Adrenal gland (tissue), 9 donors: ENCODE measurements at regions not wholly inside any gene's neighbourhood (a gene's known extent, or its start where the extent isn't known, plus 50 kb on each side); places are given as distances from the start of the nearest gene placed in this dataset.

ENCODE experiments used
- DNase-seq, 7 donors: peaks; one replicate each; pipeline ENCODE4 v3.0.0-alpha.2; 2019 to 2020
- H3K27ac ChIP-seq, 5 donors: fragments of 200-600 bp; sonication (generic) in 4 of 5; 1 replicate in 3 of 5; 2 replicates in 2 of 5; pipeline versions ENCODE4 v1.5.1 to v1.8.0; 2016 to 2020; ENCODE audit warnings: mild to moderate bottlenecking in 1 of 5
- H3K27me3 ChIP-seq: fragments of 200-600 bp; 2 replicates; pipeline ENCODE4 v1.8.0; 2021
- H3K36me3 ChIP-seq, 2 donors: fragments of 200-600 bp; replicated peaks in 1 of 2; 1 replicate in 1 of 2; 2 replicates in 1 of 2; pipeline versions ENCODE4 v1.5.1 to v1.8.0; 2018 to 2022
- H3K4me1 ChIP-seq, 2 donors: fragments of 200-600 bp; replicated peaks in 1 of 2; 1 replicate in 1 of 2; 2 replicates in 1 of 2; pipeline versions ENCODE4 v1.5.1 to v1.8.0; 2018 to 2021
- H3K4me3 ChIP-seq, 4 donors: fragments of 200-600 bp; sonication (generic) in 3 of 4; one replicate each; pipeline ENCODE4 v1.5.1; 2016 to 2018
- H3K9me3 ChIP-seq, 3 donors: fragments of 200-600 bp; sonication (generic) in 1 of 3; replicated peaks in 1 of 3; 1 replicate in 2 of 3; 2 replicates in 1 of 3; pipeline versions ENCODE4 v1.5.1 to v1.8.0; 2016 to 2021
- POLR2A ChIP-seq, 2 donors: fragments of 450-650 bp; IDR thresholded peaks; one replicate each; pipeline ENCODE4 v1.6.1; 2017; ENCODE audit warnings: antibody characterized with exemption in 2 of 2, mild to moderate bottlenecking in 2 of 2, moderate library complexity in 1 of 2
- WGBS, 4 donors: extraction: QIAGEN DNeasy Blood & Tissue Kit in 2 of 4; methylation state at CpG; one replicate each; pipeline versions ENCODE4 v1.1.5 to v1.1.7; 2013 to 2017; 5-methylcytosine and 5-hydroxymethylcytosine counted together
- intact Hi-C, 2 donors: fragments of 100-400 bp; cut with DNase I; formaldehyde crosslinking; loops; one replicate each; pipeline versions ENCODE4 v1.14.1 to v1.15.0; 2022 to 2023
- TF ChIP-seq, protein P1 (sequence below), 6 experiments: fragments of 450-650 bp in 4 of 6; fragments of 200-600 bp in 2 of 6; sonication (generic) in 1 of 6; IDR thresholded peaks; 1 replicate in 5 of 6; 2 replicates in 1 of 6; pipeline versions ENCODE4 v1.5.1 to v1.8.0; 2016 to 2021; ENCODE audit warnings: antibody characterized with exemption in 6 of 6, mild to moderate bottlenecking in 2 of 6, moderate library complexity in 1 of 6
- donor health status: healthy with polysubstance abuse.
- donor health status: Bipolar disorder and iron deficiency.
- donor health status: DM: yes; HTN: yes; CAD: no.
- donor health status: DM: no; HTN: no; CAD: no.
- donor health status: DM: no; HTN: no; CAD: no.

DNA sequence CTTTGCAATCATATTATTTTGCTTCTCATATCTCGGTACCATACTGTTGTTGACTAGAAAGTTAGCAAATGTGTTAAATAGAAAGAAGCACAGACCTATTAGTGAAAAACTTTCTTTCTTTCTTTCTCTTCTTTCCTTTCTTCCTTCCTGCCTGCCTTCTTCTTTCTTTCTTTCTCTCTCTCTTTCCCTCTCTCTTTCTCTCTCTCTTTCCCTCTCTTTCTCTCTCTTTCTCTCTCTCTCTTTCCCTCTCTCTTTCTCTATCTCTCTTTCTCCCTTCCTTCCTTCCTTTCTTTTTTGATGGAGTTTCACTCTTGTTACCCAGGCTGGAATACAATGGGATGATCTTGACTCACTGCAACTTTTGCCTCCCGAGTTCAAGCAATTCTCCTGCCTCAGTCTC lies 1160.6 kb downstream of the GATA3 start:
- H3K27ac ChIP-seq = no peak overlapping the region
- H3K27me3 ChIP-seq = no peaks in the 10 kb centered on the region
- WGBS, 4 donors = 78 to 88% (median 79%) methylated on average over 2 of the region's 2 CpGs
- TF ChIP-seq, protein P1, sequence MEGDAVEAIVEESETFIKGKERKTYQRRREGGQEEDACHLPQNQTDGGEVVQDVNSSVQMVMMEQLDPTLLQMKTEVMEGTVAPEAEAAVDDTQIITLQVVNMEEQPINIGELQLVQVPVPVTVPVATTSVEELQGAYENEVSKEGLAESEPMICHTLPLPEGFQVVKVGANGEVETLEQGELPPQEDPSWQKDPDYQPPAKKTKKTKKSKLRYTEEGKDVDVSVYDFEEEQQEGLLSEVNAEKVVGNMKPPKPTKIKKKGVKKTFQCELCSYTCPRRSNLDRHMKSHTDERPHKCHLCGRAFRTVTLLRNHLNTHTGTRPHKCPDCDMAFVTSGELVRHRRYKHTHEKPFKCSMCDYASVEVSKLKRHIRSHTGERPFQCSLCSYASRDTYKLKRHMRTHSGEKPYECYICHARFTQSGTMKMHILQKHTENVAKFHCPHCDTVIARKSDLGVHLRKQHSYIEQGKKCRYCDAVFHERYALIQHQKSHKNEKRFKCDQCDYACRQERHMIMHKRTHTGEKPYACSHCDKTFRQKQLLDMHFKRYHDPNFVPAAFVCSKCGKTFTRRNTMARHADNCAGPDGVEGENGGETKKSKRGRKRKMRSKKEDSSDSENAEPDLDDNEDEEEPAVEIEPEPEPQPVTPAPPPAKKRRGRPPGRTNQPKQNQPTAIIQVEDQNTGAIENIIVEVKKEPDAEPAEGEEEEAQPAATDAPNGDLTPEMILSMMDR (IDR thresholded peaks at IDR 0.05) = no peak
- no peak for TF ChIP-seq POLR2A (IDR thresholded peaks at IDR 0.05)
- H3K9me3 ChIP-seq = no peaks in the 10 kb centered on the region
- intact Hi-C loops = loop anchor here in 1 of 2 donors (10.0 kb wide), 1 partner anchor 1350 kb away; no protein-coding TSS in a partner anchor
- DNase-seq = no peak
- no peaks in the 10 kb centered on the region for H3K36me3 ChIP-seq
- H3K4me1 ChIP-seq = no peaks in the 10 kb centered on the region
- no peak overlapping the region for H3K4me3 ChIP-seq

GRCh38 chr10:9219860-9220259 lies 1165.4 kb downstream of the GATA3 start:
- H3K4me3 ChIP-seq = no peak overlapping the region
- intact Hi-C loops = loop anchor here in 1 of 2 donors (10.0 kb wide), 1 partner anchor 1355 kb away; no protein-coding TSS in a partner anchor
- no peaks in the 10 kb centered on the region for H3K9me3 ChIP-seq
- H3K4me1 ChIP-seq = no peaks in the 10 kb centered on the region
- DNase-seq = no peak
- no peaks in the 10 kb centered on the region for H3K36me3 ChIP-seq
- 50 to 69% (median 57%) methylated on average over 4 of the region's 4 CpGs for WGBS, 4 donors
- H3K27me3 ChIP-seq = no peaks in the 10 kb centered on the region
- TF ChIP-seq, protein P1 (IDR thresholded peaks at IDR 0.05) = no peak
- no peak for TF ChIP-seq POLR2A (IDR thresholded peaks at IDR 0.05)
- H3K27ac ChIP-seq = no peak overlapping the region

- WGBS, 4 donors = 82 to 95% (median 90%) methylated on average over 3 of the region's 3 CpGs
- Histone ChIP-seq H3K4me3 (no peak overlapping the region), H3K4me1 (no peaks in the 10 kb centered on the region), H3K36me3 (no peaks in the 10 kb centered on the region), H3K27ac (no peak overlapping the region), H3K9me3 (no peaks in the 10 kb centered on the region), H3K27me3 (no peaks in the 10 kb centered on the region)
- no peak for DNase-seq
- no peak for TF ChIP-seq POLR2A (IDR thresholded peaks at IDR 0.05)
- TF ChIP-seq, protein P1 (IDR thresholded peaks at IDR 0.05) = no peak
- intact Hi-C loops = no loop called here
These were observed 1168.4 kb downstream of the GATA3 start for GRCh38 chr10:9222917-9223316.

DNA sequence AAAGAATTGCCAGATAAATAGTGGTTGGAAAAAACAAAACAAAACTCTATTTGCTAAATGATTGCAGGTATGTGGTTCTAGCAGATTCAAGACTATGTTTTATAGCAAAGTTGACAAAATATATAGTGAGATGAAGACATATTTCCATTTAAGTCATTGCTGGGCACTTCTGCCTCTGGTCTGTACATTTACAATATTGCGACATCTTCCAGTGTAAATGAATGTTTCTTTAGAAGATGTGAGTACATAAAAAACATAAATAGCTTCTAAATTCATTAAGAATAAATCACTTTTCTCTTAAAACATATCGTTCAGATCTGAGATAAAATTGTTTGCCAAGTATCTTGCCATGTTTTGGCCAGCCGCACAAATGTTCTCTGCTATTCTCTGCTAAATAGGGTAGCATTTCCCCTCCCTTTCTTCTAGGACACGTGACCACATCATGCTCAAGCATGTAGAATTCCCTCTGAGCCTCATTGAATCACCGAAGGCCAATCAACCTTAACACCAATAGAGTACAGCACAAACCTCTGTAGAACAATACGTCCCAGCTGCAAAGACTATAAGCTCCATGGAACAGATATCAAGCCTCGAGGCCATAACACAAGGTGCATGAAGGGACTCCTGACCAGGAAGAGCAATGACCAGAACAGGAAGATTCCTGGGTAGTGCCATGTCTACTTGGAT lies 1173.3 kb downstream of the GATA3 start:
- no peak for TF ChIP-seq POLR2A (IDR thresholded peaks at IDR 0.05)
- TF ChIP-seq, protein P1 (IDR thresholded peaks at IDR 0.05) = no peak

More for the DNA sequence above, 1173.3 kb downstream of the GATA3 start:
- Histone ChIP-seq H3K27me3 (peaks cover 6% of the 10 kb centered on the region), H3K36me3 (no peaks in the 10 kb centered on the region), H3K4me3 (no peak overlapping the region), H3K27ac (no peak overlapping the region), H3K9me3 (no peaks in the 10 kb centered on the region), H3K4me1 (no peaks in the 10 kb centered on the region)
- intact Hi-C loops = no loop called here
- 74 to 82% (median 78%) methylated on average over 7 of the region's 7 CpGs for WGBS, 4 donors
- no peak for DNase-seq
